CD4-positive, alpha-beta T cell treated with Interleukin-4 for 4 hours (primary cell): ENCODE measurements at regions not wholly inside any gene's neighbourhood (a gene's known extent, or its start where the extent isn't known, plus 50 kb on each side); places are given as distances from the start of the nearest gene placed in this dataset.
"Not testable (repeated sequence)": the region's sequence is repeated elsewhere in the genome, so short reads cannot be mapped to it uniquely, and the experiment has no call there.

Experiments
- DNase-seq: peaks from one replicate; pipeline ENCODE4 v3.0.0-alpha.2; 2020

GRCh38 chr2:122750095-122750494 lies 994.6 kb downstream of the TSN start:
- no peak for DNase-seq

GRCh38 chr2:122750808-122751207 lies 995.4 kb downstream of the TSN start:
- no peak for DNase-seq

- DNase-seq = no peak
Measured at GRCh38 chr2:122753336-122753735, 997.9 kb downstream of the TSN start.

- DNase-seq = no peak
Measured at GRCh38 chr2:122754561-122754960, 999.1 kb downstream of the TSN start.

- DNase-seq = no peak
Measured at GRCh38 chr2:122755281-122755780, 999.9 kb downstream of the TSN start.

- DNase-seq = no peak
Measured at GRCh38 chr2:122758967-122759366, 1003.5 kb downstream of the TSN start.

- no peak for DNase-seq
Measured at GRCh38 chr2:122764014-122764413, 1008.6 kb downstream of the TSN start.

- no peak for DNase-seq
Measured at GRCh38 chr2:122780251-122780650, 1024.8 kb downstream of the TSN start.

GRCh38 chr2:122794100-122794499 lies 1038.6 kb downstream of the TSN start:
- no peak for DNase-seq

- no peak for DNase-seq
Measured at GRCh38 chr2:122795763-122796162, 1040.3 kb downstream of the TSN start.

- DNase-seq = no peak
Measured at GRCh38 chr2:122799391-122799790, 1043.9 kb downstream of the TSN start.

- no peak for DNase-seq
Measured at GRCh38 chr2:122800781-122801180, 1045.3 kb downstream of the TSN start.

- DNase-seq = no peak
Measured at GRCh38 chr2:122804494-122804893, 1049.0 kb downstream of the TSN start.

GRCh38 chr2:122805346-122805745 lies 1049.9 kb downstream of the TSN start:
- no peak for DNase-seq

GRCh38 chr2:122808286-122808969 lies 1053.0 kb downstream of the TSN start:
- no peak for DNase-seq

GRCh38 chr2:122812214-122812613 lies 1056.8 kb downstream of the TSN start:
- DNase-seq = not testable (repeated sequence)

GRCh38 chr2:122815120-122815519 lies 1059.7 kb downstream of the TSN start:
- no peak for DNase-seq

GRCh38 chr2:122816803-122817202 lies 1061.4 kb downstream of the TSN start:
- no peak for DNase-seq

GRCh38 chr2:122822319-122822718 lies 1066.9 kb downstream of the TSN start:
- no peak for DNase-seq

GRCh38 chr2:122830157-122830556 lies 1074.7 kb downstream of the TSN start:
- no peak for DNase-seq

- DNase-seq = no peak
Measured at GRCh38 chr2:122831649-122832048, 1076.2 kb downstream of the TSN start.

- no peak for DNase-seq
Measured at GRCh38 chr2:122843503-122843902, 1088.1 kb downstream of the TSN start.

GRCh38 chr2:122851161-122851560 lies 1095.7 kb downstream of the TSN start:
- no peak for DNase-seq

- no peak for DNase-seq
Measured at GRCh38 chr2:122851972-122852531, 1096.6 kb downstream of the TSN start.

GRCh38 chr2:122856696-122857095 lies 1101.2 kb downstream of the TSN start:
- no peak for DNase-seq
